Sigmoid colon (tissue), 6 donors: ENCODE measurements at regions not wholly inside any gene's neighbourhood (a gene's known extent, or its start where the extent isn't known, plus 50 kb on each side); places are given as distances from the start of the nearest gene placed in this dataset.
"Not testable (repeated sequence)": the region's sequence is repeated elsewhere in the genome, so short reads cannot be mapped to it uniquely, and the experiment has no call there.

Source experiments
- DNase-seq: peaks from one replicate; pipeline ENCODE4 v3.0.0-alpha.2; 2019
- H3K27ac ChIP-seq, 4 donors: fragments of 200-600 bp; sonication (generic); one replicate each; pipeline ENCODE4 v1.5.1; 2016 to 2019; ENCODE audit warnings: mild to moderate bottlenecking in 1 of 4
- H3K27me3 ChIP-seq, 3 donors: fragments of 200-600 bp; sonication (generic); one replicate each; pipeline ENCODE4 v1.5.1; 2019; ENCODE audit warnings: mild to moderate bottlenecking in 1 of 3
- H3K36me3 ChIP-seq, 4 donors: fragments of 200-600 bp; sonication (generic); one replicate each; pipeline ENCODE4 v1.5.1; 2016 to 2019
- H3K4me1 ChIP-seq, 4 donors: fragments of 200-600 bp; sonication (generic); one replicate each; pipeline ENCODE4 v1.5.1; 2017 to 2019
- H3K4me3 ChIP-seq, 4 donors: fragments of 200-600 bp; sonication (generic); one replicate each; pipeline ENCODE4 v1.5.1; 2017 to 2019; ENCODE audit warnings: mild to moderate bottlenecking in 2 of 4, moderate library complexity in 1 of 4
- H3K9me3 ChIP-seq, 4 donors: fragments of 200-600 bp in 3 of 4; sonication (generic) in 3 of 4; one replicate each; pipeline versions ENCODE4 v1.5.1 to v1.6.1; 2013 to 2019
- EP300 ChIP-seq, 4 donors: sonication (generic); formaldehyde crosslinking; IDR thresholded peaks; one replicate each; pipeline ENCODE4 v1.6.1; 2017; ENCODE audit warnings: antibody characterized with exemption in 4 of 4
- POLR2A ChIP-seq, 2 donors: fragments of 450-650 bp; IDR thresholded peaks; one replicate each; pipeline ENCODE4 v1.6.1; 2016; ENCODE audit warnings: antibody characterized with exemption in 2 of 2, mild to moderate bottlenecking in 2 of 2, moderate library complexity in 2 of 2
- POLR2AphosphoS5 ChIP-seq, 4 donors: sonication (generic); formaldehyde crosslinking; IDR thresholded peaks; one replicate each; pipeline ENCODE4 v1.6.1; 2017; ENCODE audit warnings: antibody characterized with exemption in 4 of 4
- WGBS, 2 donors: extraction: QIAGEN DNeasy Blood & Tissue Kit; methylation state at CpG; one replicate each; pipeline ENCODE4 v1.1.7; 2013; 5-methylcytosine and 5-hydroxymethylcytosine counted together
- intact Hi-C: fragments of 100-400 bp; cut with DNase I; formaldehyde crosslinking; loops from one replicate; pipeline ENCODE4 v1.15.1; 2023
- TF ChIP-seq, protein P1 (sequence below), 4 experiments: fragments of 450-650 bp in 3 of 4; fragments of 200-600 bp in 1 of 4; IDR thresholded peaks; one replicate each; pipeline ENCODE4 v1.5.1; 2016 to 2019; ENCODE audit warnings: antibody characterized with exemption in 4 of 4, mild to moderate bottlenecking in 3 of 4, moderate library complexity in 2 of 4
- donor health status: healthy with polysubstance abuse.
- donor health status: healthy.

DNA sequence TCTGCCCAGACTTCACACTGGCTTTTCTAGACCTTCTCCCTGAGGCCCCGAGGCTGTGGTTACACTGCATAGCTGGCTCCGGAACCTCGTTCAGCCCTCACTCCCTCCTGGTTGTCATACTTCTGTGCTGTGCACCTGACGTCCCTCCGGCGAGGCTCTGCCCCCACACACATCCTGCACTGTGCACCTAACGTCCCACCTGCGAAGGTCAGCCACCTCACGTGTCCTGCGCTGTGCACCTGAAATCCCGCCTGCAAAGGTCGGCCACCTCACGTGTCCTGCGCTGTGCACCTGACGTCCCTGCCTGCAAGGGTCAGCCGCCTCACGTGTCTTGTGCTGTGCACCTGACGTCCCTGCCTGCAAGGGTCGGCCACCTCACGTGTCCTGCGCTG, 111.0 kb upstream of the FRMD1 start:
- WGBS, 2 donors = 92 to 95% methylated on average over 21 of the region's 21 CpGs
- Histone ChIP-seq H3K9me3 (no peaks in the 10 kb centered on the region), H3K36me3 (no peaks in the 10 kb centered on the region), H3K27ac (no peak overlapping the region), H3K27me3 (no peaks in the 10 kb centered on the region), H3K4me1 (no peaks in the 10 kb centered on the region), H3K4me3 (no peak overlapping the region)
- intact Hi-C loops = no loop called here
- DNase-seq = no peak
- TF ChIP-seq EP300 (IDR thresholded peaks at IDR 0.05) = no peak
- no peak for TF ChIP-seq POLR2A (IDR thresholded peaks at IDR 0.05)
- no peak for TF ChIP-seq POLR2AphosphoS5 (IDR thresholded peaks at IDR 0.05)
- TF ChIP-seq, protein P1, sequence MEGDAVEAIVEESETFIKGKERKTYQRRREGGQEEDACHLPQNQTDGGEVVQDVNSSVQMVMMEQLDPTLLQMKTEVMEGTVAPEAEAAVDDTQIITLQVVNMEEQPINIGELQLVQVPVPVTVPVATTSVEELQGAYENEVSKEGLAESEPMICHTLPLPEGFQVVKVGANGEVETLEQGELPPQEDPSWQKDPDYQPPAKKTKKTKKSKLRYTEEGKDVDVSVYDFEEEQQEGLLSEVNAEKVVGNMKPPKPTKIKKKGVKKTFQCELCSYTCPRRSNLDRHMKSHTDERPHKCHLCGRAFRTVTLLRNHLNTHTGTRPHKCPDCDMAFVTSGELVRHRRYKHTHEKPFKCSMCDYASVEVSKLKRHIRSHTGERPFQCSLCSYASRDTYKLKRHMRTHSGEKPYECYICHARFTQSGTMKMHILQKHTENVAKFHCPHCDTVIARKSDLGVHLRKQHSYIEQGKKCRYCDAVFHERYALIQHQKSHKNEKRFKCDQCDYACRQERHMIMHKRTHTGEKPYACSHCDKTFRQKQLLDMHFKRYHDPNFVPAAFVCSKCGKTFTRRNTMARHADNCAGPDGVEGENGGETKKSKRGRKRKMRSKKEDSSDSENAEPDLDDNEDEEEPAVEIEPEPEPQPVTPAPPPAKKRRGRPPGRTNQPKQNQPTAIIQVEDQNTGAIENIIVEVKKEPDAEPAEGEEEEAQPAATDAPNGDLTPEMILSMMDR (IDR thresholded peaks at IDR 0.05) = no peak

DNA sequence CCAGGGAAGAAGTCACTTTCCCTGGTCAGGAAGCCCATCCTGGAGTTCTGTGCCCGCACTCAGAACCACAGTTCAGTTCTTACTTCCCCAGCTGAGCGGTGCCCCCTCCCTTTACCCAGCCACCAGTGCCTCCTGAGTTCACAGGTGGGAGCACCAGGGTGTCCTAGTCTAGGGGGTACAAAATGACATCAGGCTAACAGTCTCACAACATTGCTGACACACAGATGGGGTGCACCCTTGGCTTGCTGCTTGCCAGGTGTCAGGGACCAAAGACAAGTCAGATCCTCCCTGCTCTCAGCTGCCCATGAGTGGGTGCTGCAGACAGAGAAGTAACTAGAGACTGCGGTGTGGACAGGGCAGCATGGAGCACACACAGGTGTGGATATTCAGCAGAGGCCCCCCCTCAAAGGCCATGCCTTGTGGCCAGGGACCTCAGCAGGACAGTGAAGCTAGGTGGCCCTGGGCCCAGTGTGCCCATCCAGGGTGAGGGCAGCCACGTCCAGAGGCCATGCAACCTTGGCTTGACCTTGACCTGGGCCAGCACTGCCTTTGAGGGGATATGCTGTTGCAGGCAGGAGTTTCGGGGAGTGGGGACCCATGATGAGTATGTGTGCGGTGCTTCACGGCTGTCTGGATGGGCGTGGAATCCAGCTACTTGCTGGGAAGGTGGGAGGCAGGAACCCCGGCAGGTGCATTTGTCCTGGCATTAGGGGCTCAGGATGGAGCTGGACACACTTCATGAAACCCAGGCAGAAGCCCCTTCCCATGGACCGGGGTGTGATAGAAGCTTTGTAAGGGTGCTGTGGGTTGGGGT, 110.4 kb upstream of the FRMD1 start:
- H3K27ac ChIP-seq = no peak overlapping the region
- TF ChIP-seq, protein P1 (IDR thresholded peaks at IDR 0.05) = no peak
- TF ChIP-seq EP300 (IDR thresholded peaks at IDR 0.05) (no peak), POLR2AphosphoS5 (IDR thresholded peaks at IDR 0.05) (no peak), POLR2A (IDR thresholded peaks at IDR 0.05) (no peak)
- no peaks in the 10 kb centered on the region for H3K27me3 ChIP-seq
- peak; percentile 53 for DNase-seq
- H3K36me3 ChIP-seq = no peaks in the 10 kb centered on the region
- no peaks in the 10 kb centered on the region for H3K9me3 ChIP-seq
- no peak overlapping the region for H3K4me3 ChIP-seq
- peaks cover 0 to under 1% (median 0%) of the 10 kb centered on the region in 4 donors for H3K4me1 ChIP-seq
- 91 to 94% methylated on average over 10 of the region's 10 CpGs for WGBS, 2 donors
- intact Hi-C loops = no loop called here

DNA sequence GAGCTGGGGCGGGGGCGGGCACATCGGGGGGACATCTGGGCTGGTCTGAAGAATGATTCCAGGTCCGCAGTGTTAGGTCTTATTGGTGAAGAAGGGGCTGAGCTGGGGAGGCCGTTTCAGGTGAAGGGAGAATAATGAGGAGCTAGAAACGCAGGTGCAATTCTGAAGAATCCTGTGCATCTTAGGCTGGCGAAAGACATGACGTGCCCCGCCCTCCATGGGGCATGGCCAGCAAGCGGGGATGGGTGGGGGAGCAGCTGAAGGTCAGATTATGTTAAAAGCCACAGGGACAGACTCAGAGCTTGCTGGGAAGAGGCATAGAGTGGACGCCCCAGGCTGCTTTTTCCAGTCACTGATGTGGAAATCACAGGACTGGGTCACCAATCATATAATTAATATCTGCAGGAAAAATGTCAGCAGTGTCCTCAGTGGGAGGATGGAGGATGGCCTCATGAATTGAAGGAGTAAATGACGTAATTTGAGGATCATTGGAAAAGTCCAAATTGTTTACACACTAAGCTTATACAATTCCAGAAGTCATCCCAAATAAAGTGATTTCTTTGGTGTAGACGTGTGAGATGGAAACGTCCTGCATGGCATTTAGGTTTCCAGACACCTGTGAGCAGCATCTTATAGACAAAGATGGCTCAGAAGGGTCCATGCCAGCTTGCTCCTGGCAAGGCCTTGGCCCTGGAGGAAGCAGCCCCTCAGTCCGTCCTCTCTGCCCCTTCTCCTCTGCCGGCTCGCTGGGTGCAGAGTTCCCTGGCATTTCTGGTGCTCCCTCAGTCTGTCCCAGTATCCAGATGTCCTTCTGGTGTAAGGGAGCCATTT, 109.6 kb upstream of the FRMD1 start:
- Histone ChIP-seq H3K4me3 (no peak overlapping the region), H3K4me1 (peaks cover 0 to 9% (median 6%) of the 10 kb centered on the region in 4 donors), H3K27ac (no peak overlapping the region), H3K27me3 (no peaks in the 10 kb centered on the region), H3K9me3 (no peaks in the 10 kb centered on the region), H3K36me3 (no peaks in the 10 kb centered on the region)
- WGBS, 2 donors = 77 to 83% methylated on average over 17 of the region's 17 CpGs
- DNase-seq = peak; percentile 37
- intact Hi-C loops = no loop called here
- TF ChIP-seq POLR2AphosphoS5 (IDR thresholded peaks at IDR 0.05) (no peak), EP300 (IDR thresholded peaks at IDR 0.05) (no peak), POLR2A (IDR thresholded peaks at IDR 0.05) (no peak)
- TF ChIP-seq, protein P1 (IDR thresholded peaks at IDR 0.05) = no peak

DNA sequence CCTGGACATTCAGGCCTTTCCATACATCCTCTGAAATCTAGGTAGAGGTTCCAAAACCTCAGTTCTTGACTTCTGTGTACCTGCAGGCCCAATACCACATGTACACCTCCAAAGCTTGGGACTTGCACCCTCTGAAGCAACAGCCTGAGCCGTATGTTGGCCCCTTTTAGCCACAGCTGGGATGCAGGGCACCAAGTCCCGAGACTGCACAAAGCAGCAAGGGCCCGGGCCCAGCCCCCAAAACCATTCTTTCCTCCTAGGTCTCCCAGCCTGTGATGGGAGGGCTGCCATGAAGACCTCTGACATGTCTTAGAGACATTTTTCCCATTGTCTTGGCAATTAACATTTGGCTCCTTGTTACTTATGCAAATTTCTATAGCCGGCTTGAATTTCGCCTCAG, 107.4 kb upstream of the FRMD1 start:
- H3K4me1 ChIP-seq = peaks cover 0 to 14% (median 10%) of the 10 kb centered on the region in 4 donors
- H3K9me3 ChIP-seq = no peaks in the 10 kb centered on the region
- no peak for TF ChIP-seq POLR2A (IDR thresholded peaks at IDR 0.05)
- no peak for TF ChIP-seq POLR2AphosphoS5 (IDR thresholded peaks at IDR 0.05)
- no peak for TF ChIP-seq EP300 (IDR thresholded peaks at IDR 0.05)
- DNase-seq = peak; percentile 40
- no peaks in the 10 kb centered on the region for H3K36me3 ChIP-seq
- no peak overlapping the region for H3K4me3 ChIP-seq
- no peak overlapping the region for H3K27ac ChIP-seq
- intact Hi-C loops = no loop called here
- 86 to 96% methylated on average over 5 of the region's 5 CpGs for WGBS, 2 donors
- no peaks in the 10 kb centered on the region for H3K27me3 ChIP-seq

DNA sequence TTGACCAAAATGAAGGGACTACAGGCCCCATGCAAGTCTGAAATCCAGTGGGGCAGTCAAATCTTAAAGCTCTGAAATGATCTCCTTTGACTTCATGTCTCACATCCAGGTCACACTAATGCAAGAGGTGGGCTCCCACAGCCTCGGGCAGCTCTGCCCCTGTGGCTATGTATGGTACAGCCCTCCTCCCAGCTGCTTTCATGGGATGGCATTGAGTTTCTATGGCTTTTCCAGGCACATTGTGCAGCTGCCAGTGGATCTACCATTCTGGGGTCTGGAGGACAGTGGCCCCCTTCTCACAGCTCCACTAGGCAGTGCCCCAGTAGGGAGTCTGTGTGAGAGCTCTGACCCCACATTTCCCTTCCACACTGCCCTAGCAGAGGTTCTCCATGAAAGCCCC, 107.0 kb upstream of the FRMD1 start:
- intact Hi-C loops, H3K4me3 ChIP-seq, H3K36me3 ChIP-seq, H3K27ac ChIP-seq, H3K9me3 ChIP-seq, H3K27me3 ChIP-seq: not testable (repeated sequence)
- peak; percentile 34 for DNase-seq
- H3K4me1 ChIP-seq = peaks cover 0 to 14% (median 10%) of the 10 kb centered on the region in 4 donors
- 77 to 86% methylated on average over 1 of the region's 1 CpG for WGBS, 2 donors
